PC-3 (cell line): ENCODE measurements at regions not wholly inside any gene's neighbourhood (a gene's known extent, or its start where the extent isn't known, plus 50 kb on each side); places are given as distances from the start of the nearest gene placed in this dataset.

ENCODE experiments used
- ATAC-seq: fragments of 200-7000 bp; cut with Tn5 transposase; 2 replicates; pipeline ENCODE4 v1.9.1; 2020; ENCODE audit warnings: mild to moderate bottlenecking, moderate library complexity
- BruUV-seq: library from RNA; stranded (reverse); fragments of 400-500 nt; replicated peaks from 2 replicates; lab custom pipeline; 2021; lab: Mats Ljungman, UMichigan
- CTCF ChIA-PET: fragments of 300-600 bp; sonication (Branson Sonifier 250); formaldehyde crosslinking; loops from one replicate; lab custom pipeline; 2022; ENCODE audit warnings: antibody characterized with exemption; lab: Charles Lee
- POLR2A ChIA-PET: fragments of 300-600 bp; sonication (Branson Sonifier 250); formaldehyde crosslinking; loops from one replicate; lab custom pipeline; 2022; ENCODE audit warnings: antibody characterized with exemption; ENCODE audit not compliant: unreplicated experiment; lab: Charles Lee
- DNase-seq: peaks from one replicate; pipeline ENCODE4 v3.0.0-alpha.2; 2015
- H2AFZ ChIP-seq: fragments of 300-600 bp; sonication (generic); 2 replicates; pipeline ENCODE4 v1.6.0; 2016; ENCODE audit warnings: antibody characterized with exemption, low read length
- H3F3A ChIP-seq: fragments of 300-600 bp; sonication (generic); one replicate; pipeline ENCODE4 v1.6.0; 2017; ENCODE audit warnings: antibody characterized with exemption, low read length, control low read depth, mild to moderate bottlenecking; ENCODE audit not compliant: unreplicated experiment
- H3K27ac ChIP-seq: fragments of 300-600 bp; sonication (generic); 2 replicates; pipeline ENCODE4 v1.5.1; 2016; ENCODE audit warnings: mild to moderate bottlenecking, low read length
- H3K27me3 ChIP-seq: fragments of 300-600 bp; sonication (generic); 2 replicates; pipeline ENCODE4 v1.6.1; 2016; ENCODE audit warnings: low read length, mixed read lengths
- H3K36me3 ChIP-seq: fragments of 300-600 bp; sonication (generic); 2 replicates; pipeline ENCODE4 v1.6.1; 2016; ENCODE audit warnings: low read depth, mixed run types, low read length, mixed read lengths
- H3K4me1 ChIP-seq: fragments of 300-600 bp; sonication (generic); 2 replicates; pipeline ENCODE4 v1.5.1; 2016; ENCODE audit warnings: low read length; ENCODE audit not compliant: insufficient read depth
- H3K4me2 ChIP-seq: fragments of 300-600 bp; sonication (generic); 2 replicates; pipeline ENCODE4 v1.6.0; 2016; ENCODE audit warnings: low read length
- H3K4me3 ChIP-seq: fragments of 300-600 bp; sonication (generic); 2 replicates; pipeline ENCODE4 v1.5.1; 2016; ENCODE audit warnings: mild to moderate bottlenecking, low read length, mixed read lengths
- H3K79me2 ChIP-seq: fragments of 300-600 bp; sonication (generic); 2 replicates; pipeline ENCODE4 v1.6.1; 2017; ENCODE audit warnings: low read length, mixed read lengths
- H3K9ac ChIP-seq: fragments of 300-600 bp; sonication (generic); 2 replicates; pipeline ENCODE4 v1.6.0; 2016; ENCODE audit warnings: mild to moderate bottlenecking, low read length
- H3K9me2 ChIP-seq: fragments of 300-600 bp; sonication (generic); replicated peaks from 2 replicates; pipeline ENCODE4 v1.6.1; 2016; ENCODE audit warnings: mixed run types, low read length, mixed read lengths
- H3K9me3 ChIP-seq: fragments of 300-600 bp; sonication (generic); 2 replicates; pipeline ENCODE4 v1.6.1; 2016; ENCODE audit warnings: low read length, mixed read lengths
- H4K20me1 ChIP-seq: fragments of 300-600 bp; sonication (generic); 2 replicates; pipeline ENCODE4 v1.6.1; 2016; ENCODE audit warnings: low read length, mixed read lengths
- EZH2phosphoT487 ChIP-seq: fragments of 300-600 bp; sonication (generic); IDR thresholded peaks from 2 replicates; pipeline ENCODE4 v1.6.1; 2018; ENCODE audit warnings: mild to moderate bottlenecking, antibody characterized with exemption, low read length, borderline replicate concordance
- intact Hi-C: fragments of 100-400 bp; cut with micrococcal nuclease; formaldehyde crosslinking; loops from 2 replicates; pipeline ENCODE4 v1.9.0; 2023

DNA sequence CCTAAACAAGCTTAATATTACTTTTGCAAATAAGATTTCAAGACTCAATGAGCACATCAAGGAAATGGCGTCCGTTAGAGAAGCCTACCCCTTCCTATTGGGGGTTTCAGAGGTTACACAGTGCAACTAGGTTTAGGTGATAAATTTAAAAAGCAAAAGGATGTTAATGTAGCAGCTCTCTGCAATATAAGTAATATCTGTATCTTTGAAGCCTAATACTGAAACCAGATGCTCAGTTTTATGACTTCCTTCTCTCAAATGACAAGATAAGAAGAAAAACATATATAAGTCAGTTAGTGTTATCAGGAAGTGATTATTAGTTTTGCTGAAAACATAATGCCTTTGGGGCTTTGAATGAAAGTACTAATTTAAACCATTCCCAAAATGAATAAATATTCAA, 54.3 kb upstream of the MED13 start:
- Histone ChIP-seq H3K4me1 (no peaks in the 10 kb centered on the region), H3K9me3 (no peaks in the 10 kb centered on the region), H3K4me2 (no peak overlapping the region), H3K27ac (no peak overlapping the region), H4K20me1 (no peaks in the 10 kb centered on the region), H2AFZ (no peak overlapping the region), H3K36me3 (no peaks in the 10 kb centered on the region), H3K4me3 (no peak overlapping the region), H3F3A (no peaks in the 10 kb centered on the region), H3K9me2 (no peaks in the 10 kb centered on the region), H3K79me2 (no peaks in the 10 kb centered on the region), H3K9ac (no peak overlapping the region), H3K27me3 (peaks cover 3% of the 10 kb centered on the region)
- intact Hi-C loops = no loop called here
- no peak for DNase-seq
- TF ChIP-seq EZH2phosphoT487 = no peak
- CTCF ChIA-PET = no interaction called here
- no TSS peak for BruUV-seq
- POLR2A ChIA-PET = no interaction called here
- no peak for ATAC-seq
